Neural progenitor cell (in vitro differentiated cells): ENCODE measurements at regions not wholly inside any gene's neighbourhood (a gene's known extent, or its start where the extent isn't known, plus 50 kb on each side); places are given as distances from the start of the nearest gene placed in this dataset.

Experiments
- EZH2 ChIP-seq: fragments of 200-600 bp; sonication (generic); IDR thresholded peaks from 2 replicates; pipeline ENCODE4 v1.6.1; 2017; ENCODE audit warnings: antibody characterized with exemption, mild to moderate bottlenecking, moderate library complexity
- EZH2phosphoT487 ChIP-seq: fragments of 200-600 bp; sonication (generic); IDR thresholded peaks from 2 replicates; pipeline ENCODE4 v1.6.1; 2017; ENCODE audit warnings: antibody characterized with exemption
- TF ChIP-seq, protein P1 (sequence below): fragments of 200-600 bp; sonication (generic); IDR thresholded peaks from 2 replicates; pipeline ENCODE4 v1.5.1; 2017; ENCODE audit warnings: antibody characterized with exemption, mild to moderate bottlenecking

DNA sequence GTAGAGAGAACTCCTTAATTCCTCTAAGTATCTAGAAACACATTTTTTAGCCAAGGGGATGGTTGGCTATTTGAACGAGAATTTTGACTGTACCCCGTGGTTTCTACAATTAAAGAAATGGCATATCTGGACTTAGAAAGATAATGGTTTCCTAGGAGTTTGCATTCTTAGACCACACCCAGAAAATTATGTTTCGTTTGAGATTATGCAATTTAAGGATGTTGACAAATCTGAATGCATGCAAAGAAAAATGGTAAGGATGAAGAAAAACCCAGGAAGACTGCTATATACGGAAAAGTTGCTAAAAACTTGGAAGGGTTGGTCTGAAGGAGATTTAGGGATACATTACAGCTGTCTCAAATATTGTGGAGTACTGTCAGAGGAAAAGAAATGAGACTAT, 538.5 kb upstream of the WWC1 start:
- TF ChIP-seq, protein P1, sequence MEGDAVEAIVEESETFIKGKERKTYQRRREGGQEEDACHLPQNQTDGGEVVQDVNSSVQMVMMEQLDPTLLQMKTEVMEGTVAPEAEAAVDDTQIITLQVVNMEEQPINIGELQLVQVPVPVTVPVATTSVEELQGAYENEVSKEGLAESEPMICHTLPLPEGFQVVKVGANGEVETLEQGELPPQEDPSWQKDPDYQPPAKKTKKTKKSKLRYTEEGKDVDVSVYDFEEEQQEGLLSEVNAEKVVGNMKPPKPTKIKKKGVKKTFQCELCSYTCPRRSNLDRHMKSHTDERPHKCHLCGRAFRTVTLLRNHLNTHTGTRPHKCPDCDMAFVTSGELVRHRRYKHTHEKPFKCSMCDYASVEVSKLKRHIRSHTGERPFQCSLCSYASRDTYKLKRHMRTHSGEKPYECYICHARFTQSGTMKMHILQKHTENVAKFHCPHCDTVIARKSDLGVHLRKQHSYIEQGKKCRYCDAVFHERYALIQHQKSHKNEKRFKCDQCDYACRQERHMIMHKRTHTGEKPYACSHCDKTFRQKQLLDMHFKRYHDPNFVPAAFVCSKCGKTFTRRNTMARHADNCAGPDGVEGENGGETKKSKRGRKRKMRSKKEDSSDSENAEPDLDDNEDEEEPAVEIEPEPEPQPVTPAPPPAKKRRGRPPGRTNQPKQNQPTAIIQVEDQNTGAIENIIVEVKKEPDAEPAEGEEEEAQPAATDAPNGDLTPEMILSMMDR, result no peak
- TF ChIP-seq EZH2, result no peak
- no peak for TF ChIP-seq EZH2phosphoT487
